H9 (cell line): ENCODE measurements at regions not wholly inside any gene's neighbourhood (a gene's known extent, or its start where the extent isn't known, plus 50 kb on each side); places are given as distances from the start of the nearest gene placed in this dataset.

Experiments
- DNase-seq: peaks from one replicate; pipeline ENCODE4 v3.0.0-alpha.2; 2017
- H2AFZ ChIP-seq: one replicate; pipeline ENCODE4 v1.6.1; 2013; ENCODE audit warnings: mild to moderate bottlenecking, low read length, control low read depth, moderate library complexity
- H2AK5ac ChIP-seq: 2 replicates; pipeline ENCODE4 v1.6.1; 2013; ENCODE audit warnings: low read length, control low read depth, mixed read lengths; ENCODE audit not compliant: insufficient read length
- H2BK120ac ChIP-seq: one replicate; pipeline ENCODE4 v1.6.1; 2013; ENCODE audit warnings: low read depth, mild to moderate bottlenecking, low read length, control low read depth, inconsistent platforms; ENCODE audit not compliant: poor library complexity, severe bottlenecking
- H2BK12ac ChIP-seq: 2 replicates; pipeline ENCODE4 v1.6.1; 2013; ENCODE audit warnings: low read length, control low read depth, mixed read lengths, low read depth; ENCODE audit not compliant: insufficient read length
- H2BK15ac ChIP-seq: 2 replicates; pipeline ENCODE4 v1.6.1; 2013; ENCODE audit warnings: low read depth, low read length, control low read depth
- H2BK20ac ChIP-seq: one replicate; pipeline ENCODE4 v1.6.1; 2013; ENCODE audit warnings: low read depth, mild to moderate bottlenecking, low read length, control low read depth, inconsistent platforms; ENCODE audit not compliant: poor library complexity, severe bottlenecking
- H2BK5ac ChIP-seq: 2 replicates; pipeline ENCODE4 v1.6.1; 2013; ENCODE audit warnings: low read length, control low read depth, mixed read lengths; ENCODE audit not compliant: insufficient read length
- H3K14ac ChIP-seq: 2 replicates; pipeline ENCODE4 v1.6.1; 2013; ENCODE audit warnings: low read length, control low read depth; ENCODE audit not compliant: insufficient read depth
- H3K18ac ChIP-seq: 2 replicates; pipeline ENCODE4 v1.6.1; 2013; ENCODE audit warnings: low read depth, mild to moderate bottlenecking, mixed read lengths, low read length, control low read depth; ENCODE audit not compliant: insufficient read length
- H3K23ac ChIP-seq: 2 replicates; pipeline ENCODE4 v1.6.1; 2013; ENCODE audit warnings: low read length, control low read depth, mixed read lengths, low read depth; ENCODE audit not compliant: insufficient read length
- H3K23me2 ChIP-seq: 2 replicates; pipeline ENCODE4 v1.6.1; 2013; ENCODE audit warnings: low read depth, mild to moderate bottlenecking, mixed read lengths, low read length, control low read depth; ENCODE audit not compliant: insufficient read length, poor library complexity, severe bottlenecking
- H3K27ac ChIP-seq: 2 replicates; pipeline ENCODE4 v1.5.1; 2013; ENCODE audit warnings: low read length, control low read depth, mixed read lengths, low read depth; ENCODE audit not compliant: insufficient read length
- H3K27me3 ChIP-seq: 2 replicates; pipeline ENCODE4 v1.6.1; 2013; ENCODE audit warnings: low read length, control low read depth, inconsistent platforms; ENCODE audit not compliant: insufficient read depth
- H3K4ac ChIP-seq: 2 replicates; pipeline ENCODE4 v1.6.1; 2013; ENCODE audit warnings: low read depth, mild to moderate bottlenecking, control low read depth, inconsistent platforms, low read length, moderate library complexity
- H3K4me1 ChIP-seq: 2 replicates; pipeline ENCODE4 v1.6.1; 2013; ENCODE audit warnings: low read length, control low read depth, inconsistent platforms; ENCODE audit not compliant: insufficient read depth
- H3K4me2 ChIP-seq: 2 replicates; pipeline ENCODE4 v1.6.1; 2013; ENCODE audit warnings: low read length, control low read depth, mixed read lengths; ENCODE audit not compliant: insufficient read length, insufficient read depth
- H3K56ac ChIP-seq: 2 replicates; pipeline ENCODE4 v1.6.1; 2013; ENCODE audit warnings: low read depth, mild to moderate bottlenecking, mixed read lengths, low read length, control low read depth; ENCODE audit not compliant: insufficient read length
- H3K79me1 ChIP-seq: 2 replicates; pipeline ENCODE4 v1.6.1; 2013; ENCODE audit warnings: low read depth, mild to moderate bottlenecking, moderate library complexity, low read length, control low read depth, inconsistent platforms; ENCODE audit not compliant: insufficient read depth, poor library complexity, severe bottlenecking
- H3K79me2 ChIP-seq: 2 replicates; pipeline ENCODE4 v1.6.1; 2013; ENCODE audit warnings: low read length, control low read depth, inconsistent platforms; ENCODE audit not compliant: insufficient read depth
- H3K9ac ChIP-seq: 2 replicates; pipeline ENCODE4 v1.6.1; 2013; ENCODE audit warnings: low read length, control low read depth, mixed read lengths; ENCODE audit not compliant: insufficient read length; ENCODE audit errors: extremely low read depth
- H3K9me3 ChIP-seq: one replicate; pipeline ENCODE4 v1.6.1; 2013; ENCODE audit warnings: low read depth, low read length, inconsistent platforms; ENCODE audit not compliant: control insufficient read depth
- H3T11ph ChIP-seq: one replicate; pipeline ENCODE4 v1.6.1; 2013; ENCODE audit warnings: mild to moderate bottlenecking, low read length, control low read depth, inconsistent platforms
- H4K20me1 ChIP-seq: one replicate; pipeline ENCODE4 v1.6.1; 2013; ENCODE audit not compliant: control insufficient read depth, insufficient read length, insufficient read depth
- H4K5ac ChIP-seq: 2 replicates; pipeline ENCODE4 v1.6.1; 2013; ENCODE audit warnings: low read depth, mild to moderate bottlenecking, mixed read lengths, low read length, control low read depth; ENCODE audit not compliant: insufficient read length
- H4K8ac ChIP-seq: replicated peaks from 2 replicates; pipeline ENCODE4 v1.6.1; 2013; ENCODE audit warnings: low read length, control low read depth, mixed read lengths, low read depth; ENCODE audit not compliant: insufficient read length
- H4K91ac ChIP-seq: 2 replicates; pipeline ENCODE4 v1.6.1; 2013; ENCODE audit warnings: low read depth, mild to moderate bottlenecking, moderate library complexity, mixed read lengths, low read length, control low read depth; ENCODE audit not compliant: insufficient read length
- H3K27ac Mint-ChIP-seq, 3 experiments: 2 replicates in 2 of 3; 3 replicates in 1 of 3; pipeline ENCODE4 v1.8.0; 2020 to 2021; ENCODE audit warnings: mixed read lengths in 3 of 3, mild to moderate bottlenecking in 1 of 3, moderate library complexity in 1 of 3
- H3K27me3 Mint-ChIP-seq: 2 replicates; pipeline ENCODE4 v1.8.0; 2021; ENCODE audit warnings: low read depth, mild to moderate bottlenecking, moderate library complexity, mixed read lengths
- H3K36me3 Mint-ChIP-seq, 3 experiments: 2 replicates in 2 of 3; 3 replicates in 1 of 3; pipeline ENCODE4 v1.8.0; 2020 to 2021; ENCODE audit warnings: low read depth in 3 of 3, mixed read lengths in 3 of 3; ENCODE audit not compliant: insufficient read depth in 1 of 3
- H3K4me1 Mint-ChIP-seq, 2 experiments: 2 replicates each; pipeline ENCODE4 v1.8.0; 2020; ENCODE audit warnings: mixed read lengths in 2 of 2
- H3K4me3 Mint-ChIP-seq, 2 experiments: 2 replicates in 1 of 2; 3 replicates in 1 of 2; pipeline ENCODE4 v1.8.0; 2020 to 2021; ENCODE audit warnings: mild to moderate bottlenecking in 2 of 2, mixed read lengths in 2 of 2, moderate library complexity in 1 of 2
- H3K9me3 Mint-ChIP-seq, 2 experiments: 2 replicates in 1 of 2; 3 replicates in 1 of 2; pipeline ENCODE4 v1.8.0; 2020; ENCODE audit warnings: mild to moderate bottlenecking in 2 of 2, mixed read lengths in 2 of 2, moderate library complexity in 1 of 2
- CTCF ChIP-seq: fragments of 200-600 bp; sonication (generic); conservative IDR thresholded peaks from 3 replicates; pipeline ENCODE4 v1.8.0; 2021; ENCODE audit warnings: antibody characterized with exemption, mild to moderate bottlenecking

- peaks cover 4% of the 10 kb centered on the region in 2 experiments; a peak in 3 of 5 replicates for H3K9me3 Mint-ChIP-seq
- Histone ChIP-seq H3K9ac (no peak overlapping the region), H2BK15ac (no peak overlapping the region), H4K5ac (no peak overlapping the region), H2AK5ac (no peak overlapping the region), H3T11ph (no peak overlapping the region), H3K56ac (no peak overlapping the region), H3K27ac (no peak overlapping the region), H4K8ac (no peak overlapping the region), H3K9me3 (no peaks in the 10 kb centered on the region), H3K79me1 (no peaks in the 10 kb centered on the region), H3K4ac (no peak overlapping the region), H3K23ac (no peak overlapping the region), H2BK5ac (no peak overlapping the region), H2BK120ac (no peak overlapping the region), H2BK12ac (no peak overlapping the region), H4K20me1 (no peaks in the 10 kb centered on the region), H3K14ac (no peak overlapping the region), H3K4me1 (no peaks in the 10 kb centered on the region), H3K79me2 (no peaks in the 10 kb centered on the region), H3K18ac (no peak overlapping the region), H2BK20ac (no peak overlapping the region), H4K91ac (no peak overlapping the region), H3K4me2 (no peak overlapping the region), H3K23me2 (no peaks in the 10 kb centered on the region), H2AFZ (no peak overlapping the region), H3K27me3 (no peaks in the 10 kb centered on the region)
- H3K4me3 Mint-ChIP-seq = no peak overlapping the region
- peaks cover 2% of the 10 kb centered on the region in 2 experiments; a peak in 2 of 4 replicates for H3K4me1 Mint-ChIP-seq
- no peak overlapping the region; a peak in 1 of 7 replicates for H3K27ac Mint-ChIP-seq
- no peaks in the 10 kb centered on the region for H3K27me3 Mint-ChIP-seq
- no peak for DNase-seq
- no peak for TF ChIP-seq CTCF
- H3K36me3 Mint-ChIP-seq = peaks cover 0 to 9% (median 2%) of the 10 kb centered on the region in 3 experiments; a peak in 3 of 7 replicates
Observed at GRCh38 chr18:45137087-45137419, 456.4 kb downstream of the SETBP1 start.
